NCI-H128 (cell line): ENCODE measurements at regions not wholly inside any gene's neighbourhood (a gene's known extent, or its start where the extent isn't known, plus 50 kb on each side); places are given as distances from the start of the nearest gene placed in this dataset.
A peak's percentile ranks its signal among the peaks of the same experiment; 100 is the strongest.

Source experiments
- DNase-seq: peaks from one replicate; lab custom pipeline; 2025; ENCODE audit not compliant: unreplicated experiment; lab: John Stamatoyannopoulos, UW

GRCh38 chr16:82248677-82249076 lies 78.7 kb upstream of the MPHOSPH6 start:
- no peak for DNase-seq

- DNase-seq = no peak
Observed at GRCh38 chr16:82248012-82248656, 78.1 kb upstream of the MPHOSPH6 start.

GRCh38 chr16:82242201-82242600 lies 72.2 kb upstream of the MPHOSPH6 start:
- no peak for DNase-seq

GRCh38 chr16:82241469-82242052 lies 71.5 kb upstream of the MPHOSPH6 start:
- no peak for DNase-seq

GRCh38 chr16:82240111-82240510 lies 70.1 kb upstream of the MPHOSPH6 start:
- DNase-seq = no peak

- DNase-seq = no peak
Observed at GRCh38 chr16:82236875-82237274, 66.9 kb upstream of the MPHOSPH6 start.

- DNase-seq = no peak
Observed at GRCh38 chr16:82236415-82236814, 66.4 kb upstream of the MPHOSPH6 start.

- no peak for DNase-seq
Observed at GRCh38 chr16:82232806-82233205, 62.8 kb upstream of the MPHOSPH6 start.

GRCh38 chr16:82231008-82231787 lies 61.2 kb upstream of the MPHOSPH6 start:
- DNase-seq = no peak

- peak; percentile 40 for DNase-seq
Observed at GRCh38 chr16:82229800-82230619, 60.0 kb upstream of the MPHOSPH6 start.

GRCh38 chr16:82226327-82226726 lies 56.3 kb upstream of the MPHOSPH6 start:
- no peak for DNase-seq

- DNase-seq = no peak
Observed at GRCh38 chr16:82224821-82225220, 54.8 kb upstream of the MPHOSPH6 start.

- DNase-seq = no peak
Observed at GRCh38 chr16:82220541-82220940, 50.5 kb upstream of the MPHOSPH6 start.
